ENCODE measurements at regions not wholly inside any gene's neighbourhood (a gene's known extent, or its start where the extent isn't known, plus 50 kb on each side); places are given as distances from the start of the nearest gene placed in this dataset.
A peak's percentile ranks its signal among the peaks of the same experiment; 100 is the strongest.

DNA sequence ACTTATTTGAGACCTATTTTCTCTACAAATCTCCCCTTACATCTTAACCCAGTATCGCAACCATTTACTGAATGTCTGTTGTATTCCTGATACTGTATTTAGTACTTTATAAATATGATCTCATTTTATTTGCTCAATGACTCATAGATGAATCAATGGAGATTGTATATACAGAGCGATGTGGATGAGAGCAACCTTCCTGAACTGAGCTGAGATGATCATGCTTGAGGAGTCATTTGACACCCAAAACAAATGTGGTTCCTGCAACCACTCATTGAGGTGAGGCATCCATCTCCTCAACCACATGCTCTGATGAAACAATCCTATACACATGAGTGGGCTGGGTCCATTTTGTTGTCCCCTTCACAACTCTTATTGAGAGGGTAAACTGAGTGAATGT is 250.0 kb downstream of the CDC14C start:
- H3K18ac ChIP-seq (ENCODE audit: low read length), result no peak overlapping the region
- no peak overlapping the region for H2BK15ac ChIP-seq (ENCODE audit: low read length)
- H3K4ac ChIP-seq (ENCODE audit: low read length), result no peak overlapping the region
- H2AK5ac ChIP-seq (ENCODE audit: low read depth, low read length), result no peak overlapping the region
- H4K8ac ChIP-seq (ENCODE audit: low read depth, low read length), result no peak overlapping the region
- no peak overlapping the region for H2BK12ac ChIP-seq (ENCODE audit: low read length)
- H2BK120ac ChIP-seq (ENCODE audit: low read depth, low read length), result no peak overlapping the region
- DNase-seq (ENCODE audit: low spot score), result no peak
- no peak overlapping the region for H3K27ac ChIP-seq (replicated peaks; ENCODE audit: low read length)
- H3K79me1 ChIP-seq (ENCODE audit: low read depth, low read length), result no peaks in the 10 kb centered on the region
- no peak overlapping the region for H2BK5ac ChIP-seq (ENCODE audit: low read length)
- no CpG with 5 or more reads among the region's 2 CpGs for WGBS, 2 donors (ENCODE audit: extremely low coverage in 2 of 2, insufficient read length in 2 of 2, insufficient replicate concordance in 1 of 2)
- H3K9me3 ChIP-seq (replicated peaks in 1 of 2; ENCODE audit: control insufficient read depth in 2 of 2, insufficient read depth in 1 of 2, low read depth in 1 of 2, low read length in 2 of 2), result no peaks in the 10 kb centered on the region
- H3K9ac ChIP-seq (ENCODE audit: low read depth, low read length, poor library complexity), result no peak overlapping the region
- H2AFZ ChIP-seq (ENCODE audit: low read length), result no peak overlapping the region
- H3K23ac ChIP-seq (ENCODE audit: low read depth, low read length, poor library complexity), result no peak overlapping the region
- no peaks in the 10 kb centered on the region for H3K4me1 ChIP-seq (ENCODE audit: control insufficient read depth in 2 of 2, insufficient read depth in 1 of 2, low read depth in 1 of 2, low read length in 2 of 2)
- H3K4me3 ChIP-seq (ENCODE audit: low read length in 2 of 2), result no peak overlapping the region
- H3K4me2 ChIP-seq (ENCODE audit: insufficient read depth, low read length, poor library complexity, severe bottlenecking), result no peak overlapping the region
- no peak overlapping the region for H4K91ac ChIP-seq (ENCODE audit: low read depth, low read length, poor library complexity)
- no peak overlapping the region for H3K14ac ChIP-seq (ENCODE audit: low read length)
- no peaks in the 10 kb centered on the region for H3K36me3 ChIP-seq (replicated peaks in 1 of 2; ENCODE audit: control insufficient read depth in 2 of 2, insufficient read depth in 2 of 2, low read length in 2 of 2)
- H3K27me3 ChIP-seq (ENCODE audit: control insufficient read depth in 3 of 3, insufficient read depth in 3 of 3, low read depth in 1 of 3, low read length in 3 of 3), result no peaks in the 10 kb centered on the region

GRCh38 chr7:49187543-49188268 is 263.4 kb downstream of the CDC14C start:
- DNase-seq (ENCODE audit: low spot score), result no peak
- Histone ChIP-seq H3K4me2 (ENCODE audit: insufficient read depth, low read length, poor library complexity, severe bottlenecking) (no peak overlapping the region), H3K9ac (ENCODE audit: low read depth, low read length, poor library complexity) (no peak overlapping the region), H3K79me1 (ENCODE audit: low read depth, low read length) (no peaks in the 10 kb centered on the region), H3K4ac (ENCODE audit: low read length) (no peak overlapping the region), H2AFZ (ENCODE audit: low read length) (no peak overlapping the region), H4K91ac (ENCODE audit: low read depth, low read length, poor library complexity) (no peak overlapping the region), H3K27ac (replicated peaks; ENCODE audit: low read length) (no peak overlapping the region), H3K36me3 (replicated peaks in 1 of 2; ENCODE audit: control insufficient read depth in 2 of 2, insufficient read depth in 2 of 2, low read length in 2 of 2) (no peaks in the 10 kb centered on the region), H2BK120ac (ENCODE audit: low read depth, low read length) (no peak overlapping the region), H3K14ac (ENCODE audit: low read length) (no peak overlapping the region), H3K18ac (ENCODE audit: low read length) (no peak overlapping the region), H3K9me3 (replicated peaks in 1 of 2; ENCODE audit: control insufficient read depth in 2 of 2, insufficient read depth in 1 of 2, low read depth in 1 of 2, low read length in 2 of 2) (no peaks in the 10 kb centered on the region), H2AK5ac (ENCODE audit: low read depth, low read length) (no peak overlapping the region), H2BK15ac (ENCODE audit: low read length) (no peak overlapping the region), H3K27me3 (ENCODE audit: control insufficient read depth in 3 of 3, insufficient read depth in 3 of 3, low read depth in 1 of 3, low read length in 3 of 3) (no peaks in the 10 kb centered on the region), H3K4me3 (ENCODE audit: low read length in 2 of 2) (no peak overlapping the region), H4K8ac (ENCODE audit: low read depth, low read length) (no peak overlapping the region), H3K4me1 (ENCODE audit: control insufficient read depth in 2 of 2, insufficient read depth in 1 of 2, low read depth in 1 of 2, low read length in 2 of 2) (no peaks in the 10 kb centered on the region), H2BK5ac (ENCODE audit: low read length) (no peak overlapping the region), H2BK12ac (ENCODE audit: low read length) (no peak overlapping the region), H3K23ac (ENCODE audit: low read depth, low read length, poor library complexity) (no peak overlapping the region)
- WGBS, 2 donors (ENCODE audit: extremely low coverage in 2 of 2, insufficient read length in 2 of 2, insufficient replicate concordance in 1 of 2), result no CpG with 5 or more reads among the region's 3 CpGs

GRCh38 chr7:49228426-49229098 is 304.2 kb downstream of the CDC14C start:
- Histone ChIP-seq H3K27ac (replicated peaks; ENCODE audit: low read length) (no peak overlapping the region), H3K14ac (ENCODE audit: low read length) (no peak overlapping the region), H3K9me3 (replicated peaks in 1 of 2; ENCODE audit: control insufficient read depth in 2 of 2, insufficient read depth in 1 of 2, low read depth in 1 of 2, low read length in 2 of 2) (no peaks in the 10 kb centered on the region), H2BK12ac (ENCODE audit: low read length) (no peak overlapping the region), H2BK5ac (ENCODE audit: low read length) (no peak overlapping the region), H3K27me3 (ENCODE audit: control insufficient read depth in 3 of 3, insufficient read depth in 3 of 3, low read depth in 1 of 3, low read length in 3 of 3) (no peaks in the 10 kb centered on the region), H3K4me1 (ENCODE audit: control insufficient read depth in 2 of 2, insufficient read depth in 1 of 2, low read depth in 1 of 2, low read length in 2 of 2) (no peaks in the 10 kb centered on the region), H3K23ac (ENCODE audit: low read depth, low read length, poor library complexity) (no peak overlapping the region), H4K91ac (ENCODE audit: low read depth, low read length, poor library complexity) (no peak overlapping the region), H3K4ac (ENCODE audit: low read length) (no peak overlapping the region), H2AK5ac (ENCODE audit: low read depth, low read length) (no peak overlapping the region), H2AFZ (ENCODE audit: low read length) (peak overlapping the region; percentile 62), H2BK120ac (ENCODE audit: low read depth, low read length) (no peak overlapping the region), H3K4me2 (ENCODE audit: insufficient read depth, low read length, poor library complexity, severe bottlenecking) (no peak overlapping the region), H4K8ac (ENCODE audit: low read depth, low read length) (no peak overlapping the region), H3K4me3 (ENCODE audit: low read length in 2 of 2) (no peak overlapping the region), H3K9ac (ENCODE audit: low read depth, low read length, poor library complexity) (no peak overlapping the region), H3K79me1 (ENCODE audit: low read depth, low read length) (no peaks in the 10 kb centered on the region), H3K36me3 (replicated peaks in 1 of 2; ENCODE audit: control insufficient read depth in 2 of 2, insufficient read depth in 2 of 2, low read length in 2 of 2) (no peaks in the 10 kb centered on the region), H3K18ac (ENCODE audit: low read length) (no peak overlapping the region), H2BK15ac (ENCODE audit: low read length) (no peak overlapping the region)
- DNase-seq (ENCODE audit: low spot score), result no peak
- no CpG with 5 or more reads among the region's 2 CpGs for WGBS, 2 donors (ENCODE audit: extremely low coverage in 2 of 2, insufficient read length in 2 of 2, insufficient replicate concordance in 1 of 2)

GRCh38 chr7:49229246-49229645 is 304.9 kb downstream of the CDC14C start:
- Histone ChIP-seq H2BK5ac (ENCODE audit: low read length) (no peak overlapping the region), H2AK5ac (ENCODE audit: low read depth, low read length) (no peak overlapping the region), H4K91ac (ENCODE audit: low read depth, low read length, poor library complexity) (no peak overlapping the region), H3K36me3 (replicated peaks in 1 of 2; ENCODE audit: control insufficient read depth in 2 of 2, insufficient read depth in 2 of 2, low read length in 2 of 2) (no peaks in the 10 kb centered on the region), H3K4ac (ENCODE audit: low read length) (no peak overlapping the region), H3K23ac (ENCODE audit: low read depth, low read length, poor library complexity) (no peak overlapping the region), H3K4me2 (ENCODE audit: insufficient read depth, low read length, poor library complexity, severe bottlenecking) (no peak overlapping the region), H2AFZ (ENCODE audit: low read length) (no peak overlapping the region), H2BK15ac (ENCODE audit: low read length) (no peak overlapping the region), H3K27me3 (ENCODE audit: control insufficient read depth in 3 of 3, insufficient read depth in 3 of 3, low read depth in 1 of 3, low read length in 3 of 3) (no peaks in the 10 kb centered on the region), H3K4me3 (ENCODE audit: low read length in 2 of 2) (no peak overlapping the region), H3K18ac (ENCODE audit: low read length) (no peak overlapping the region), H3K79me1 (ENCODE audit: low read depth, low read length) (no peaks in the 10 kb centered on the region), H3K14ac (ENCODE audit: low read length) (no peak overlapping the region), H3K9ac (ENCODE audit: low read depth, low read length, poor library complexity) (no peak overlapping the region), H3K9me3 (replicated peaks in 1 of 2; ENCODE audit: control insufficient read depth in 2 of 2, insufficient read depth in 1 of 2, low read depth in 1 of 2, low read length in 2 of 2) (no peaks in the 10 kb centered on the region), H3K4me1 (ENCODE audit: control insufficient read depth in 2 of 2, insufficient read depth in 1 of 2, low read depth in 1 of 2, low read length in 2 of 2) (no peaks in the 10 kb centered on the region), H3K27ac (replicated peaks; ENCODE audit: low read length) (no peak overlapping the region), H2BK12ac (ENCODE audit: low read length) (no peak overlapping the region), H4K8ac (ENCODE audit: low read depth, low read length) (no peak overlapping the region), H2BK120ac (ENCODE audit: low read depth, low read length) (no peak overlapping the region)
- DNase-seq (ENCODE audit: low spot score), result no peak
- WGBS, 2 donors (ENCODE audit: extremely low coverage in 2 of 2, insufficient read length in 2 of 2, insufficient replicate concordance in 1 of 2), result no CpG with 5 or more reads among the region's 6 CpGs

Data from neuronal stem cell (in vitro differentiated cells).